GM12878 (cell line): ENCODE measurements at regions not wholly inside any gene's neighbourhood (a gene's known extent, or its start where the extent isn't known, plus 50 kb on each side); places are given as distances from the start of the nearest gene placed in this dataset.

ENCODE experiments used
- ATAC-seq: fragments of 200-7000 bp; cut with Tn5 transposase; 3 replicates; pipeline ENCODE4 v1.9.1; 2020; ENCODE audit warnings: mild to moderate bottlenecking, moderate library complexity
- BruUV-seq: library from RNA; stranded (reverse); fragments of 400-500 nt; replicated peaks from 2 replicates; lab custom pipeline; 2021; lab: Mats Ljungman, UMichigan
- CTCF ChIA-PET: fragments of 300-600 bp; sonication (Branson Sonifier 250); formaldehyde crosslinking; extraction: SDS; loops from one replicate; lab custom pipeline; 2021; ENCODE audit warnings: inconsistent platforms; lab: Yijun Ruan, JAX
- POLR2A ChIA-PET: fragments of 350-600 bp; formaldehyde crosslinking; extraction: SDS; loops from one replicate; lab custom pipeline; 2021; ENCODE audit warnings: inconsistent platforms; lab: Charles Lee
- RAD21 ChIA-PET: fragments of 300-600 bp; sonication (Branson Sonifier 250); formaldehyde crosslinking; loops from one replicate; lab custom pipeline; 2023; ENCODE audit warnings: antibody characterized with exemption; ENCODE audit not compliant: unreplicated experiment; lab: Charles Lee
- SMC1A ChIA-PET: fragments of 300-600 bp; sonication (Branson Sonifier 250); formaldehyde crosslinking; loops from one replicate; lab custom pipeline; 2023; ENCODE audit not compliant: unreplicated experiment, uncharacterized antibody; lab: Charles Lee
- DNase-seq: peaks from one replicate; pipeline ENCODE4 v3.0.0-alpha.2; 2011; ENCODE audit warnings: low read depth, low spot score
- FAIRE-seq: peaks from 3 replicates; lab custom pipeline; 2011; peaks lifted over from hg19 to GRCh38; lab: Jason Lieb, UNC
- H2AFZ ChIP-seq: 2 replicates; pipeline ENCODE4 v1.6.0; 2011; ENCODE audit warnings: low read depth, low read length, control low read depth; ENCODE audit not compliant: control insufficient read depth
- H3K27ac ChIP-seq: 2 replicates; pipeline ENCODE4 v1.5.1; 2011; ENCODE audit warnings: control low read depth; ENCODE audit not compliant: control insufficient read depth, insufficient read depth
- H3K27me3 ChIP-seq, 2 experiments: replicated peaks in 1 of 2; 2 replicates each; pipeline versions ENCODE4 v1.6.0 to v1.6.1; 2011; ENCODE audit warnings: low read length in 1 of 2; ENCODE audit not compliant: control insufficient read depth in 2 of 2, insufficient read depth in 2 of 2
- H3K36me3 ChIP-seq, 2 experiments: 2 replicates each; pipeline ENCODE4 v1.5.1; 2011; ENCODE audit warnings: low read length in 1 of 2; ENCODE audit not compliant: control insufficient read depth in 2 of 2, insufficient read depth in 2 of 2
- H3K4me1 ChIP-seq: 2 replicates; pipeline ENCODE4 v1.6.1; 2011; ENCODE audit warnings: mild to moderate bottlenecking, low read length, moderate library complexity, mixed read lengths; ENCODE audit not compliant: control insufficient read depth, insufficient read depth
- H3K4me2 ChIP-seq: 2 replicates; pipeline ENCODE4 v1.6.0; 2011; ENCODE audit warnings: control low read depth; ENCODE audit not compliant: control insufficient read depth, insufficient read depth
- H3K4me3 ChIP-seq: fragments of 200-600 bp; sonication (generic); 2 replicates; pipeline ENCODE4 v1.5.1; 2016
- H3K79me2 ChIP-seq: 2 replicates; pipeline ENCODE4 v1.6.0; 2011; ENCODE audit warnings: low read length; ENCODE audit not compliant: control insufficient read depth, insufficient read depth
- H3K9ac ChIP-seq: 2 replicates; pipeline ENCODE4 v1.8.0; 2011; ENCODE audit warnings: low read length, control low read depth, mixed read lengths; ENCODE audit not compliant: control insufficient read depth, insufficient read depth
- H3K9me3 ChIP-seq: replicated peaks from 3 replicates; pipeline ENCODE4 v1.5.1; 2011; ENCODE audit warnings: mild to moderate bottlenecking, low read length; ENCODE audit not compliant: control insufficient read depth, insufficient read depth
- H4K20me1 ChIP-seq: 2 replicates; pipeline ENCODE4 v1.6.0; 2011; ENCODE audit not compliant: control insufficient read depth, insufficient read depth
- BMI1 ChIP-seq: fragments of 450-650 bp; IDR thresholded peaks from 2 replicates; pipeline ENCODE4 v1.6.1; 2016; ENCODE audit warnings: mild to moderate bottlenecking, moderate library complexity, borderline replicate concordance
- EP300 ChIP-seq, 2 experiments: fragments of 150-350 bp in 1 of 2; IDR thresholded peaks; 2 replicates each; pipeline ENCODE4 v1.6.1; 2011 to 2012; ENCODE audit warnings: low read depth in 2 of 2, low read length in 2 of 2, borderline replicate concordance in 1 of 2, improper control_type of control experiment in 1 of 2, inconsistent platforms in 1 of 2; ENCODE audit not compliant: control insufficient read depth in 1 of 2
- HDGF ChIP-seq: fragments of 450-650 bp; IDR thresholded peaks from 2 replicates; pipeline ENCODE4 v1.6.1; 2016; ENCODE audit warnings: antibody characterized with exemption
- PAX5 ChIP-seq: IDR thresholded peaks from 2 replicates; pipeline ENCODE4 v1.6.1; 2011; ENCODE audit warnings: low read depth, low read length, borderline replicate concordance
- ZZZ3 ChIP-seq: IDR thresholded peaks from 2 replicates; pipeline ENCODE4 v1.6.1; 2011; ENCODE audit warnings: low read depth; ENCODE audit not compliant: control insufficient read depth, insufficient read length
- whole genome bisulfite sequencing: methylation state at CpG from one replicate; pipeline ENCODE4 v1.1.6; 2016; ENCODE audit warnings: low lambda C conversion rate; ENCODE audit not compliant: insufficient replicate concordance, insufficient coverage; ENCODE audit errors: missing lambda C conversion rate; 5-methylcytosine and 5-hydroxymethylcytosine counted together
- in situ Hi-C: fragments of 300-500 bp; cut with MboI; formaldehyde crosslinking; loops from 9 replicates; pipeline ENCODE4 v1.14.3; 2018; ENCODE audit warnings: mixed read lengths
- intact Hi-C: fragments of 100-400 bp; cut with micrococcal nuclease; formaldehyde crosslinking; loops from one replicate; pipeline ENCODE4 v1.14.2; 2022; ENCODE audit not compliant: unreplicated experiment
- TF ChIP-seq, protein P1 (sequence below): fragments of 450-650 bp; formaldehyde crosslinking; IDR thresholded peaks from 2 replicates; pipeline ENCODE4 v1.4.0; 2020; ENCODE audit warnings: mild to moderate bottlenecking, moderate library complexity

DNA sequence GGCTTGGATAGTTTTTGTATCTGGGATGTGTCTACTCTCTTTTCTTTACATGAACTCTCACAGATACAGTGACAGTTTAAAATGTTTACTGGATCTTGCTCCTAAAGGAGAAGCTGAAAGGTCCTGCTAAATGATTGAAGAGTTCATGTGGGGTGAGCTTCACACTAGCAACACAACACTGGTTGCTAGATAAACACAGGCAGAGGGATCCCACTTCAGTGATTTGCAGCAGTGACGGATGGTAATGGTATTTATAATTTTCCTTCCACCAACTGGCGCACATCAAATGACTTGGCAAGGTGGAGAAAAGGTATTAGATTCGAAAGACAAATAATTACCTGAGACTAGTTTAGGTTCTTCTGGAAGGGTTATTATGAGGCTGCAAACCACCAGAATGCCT lies 270.2 kb downstream of the TBX15 start (continued):
- TF ChIP-seq, protein P1, sequence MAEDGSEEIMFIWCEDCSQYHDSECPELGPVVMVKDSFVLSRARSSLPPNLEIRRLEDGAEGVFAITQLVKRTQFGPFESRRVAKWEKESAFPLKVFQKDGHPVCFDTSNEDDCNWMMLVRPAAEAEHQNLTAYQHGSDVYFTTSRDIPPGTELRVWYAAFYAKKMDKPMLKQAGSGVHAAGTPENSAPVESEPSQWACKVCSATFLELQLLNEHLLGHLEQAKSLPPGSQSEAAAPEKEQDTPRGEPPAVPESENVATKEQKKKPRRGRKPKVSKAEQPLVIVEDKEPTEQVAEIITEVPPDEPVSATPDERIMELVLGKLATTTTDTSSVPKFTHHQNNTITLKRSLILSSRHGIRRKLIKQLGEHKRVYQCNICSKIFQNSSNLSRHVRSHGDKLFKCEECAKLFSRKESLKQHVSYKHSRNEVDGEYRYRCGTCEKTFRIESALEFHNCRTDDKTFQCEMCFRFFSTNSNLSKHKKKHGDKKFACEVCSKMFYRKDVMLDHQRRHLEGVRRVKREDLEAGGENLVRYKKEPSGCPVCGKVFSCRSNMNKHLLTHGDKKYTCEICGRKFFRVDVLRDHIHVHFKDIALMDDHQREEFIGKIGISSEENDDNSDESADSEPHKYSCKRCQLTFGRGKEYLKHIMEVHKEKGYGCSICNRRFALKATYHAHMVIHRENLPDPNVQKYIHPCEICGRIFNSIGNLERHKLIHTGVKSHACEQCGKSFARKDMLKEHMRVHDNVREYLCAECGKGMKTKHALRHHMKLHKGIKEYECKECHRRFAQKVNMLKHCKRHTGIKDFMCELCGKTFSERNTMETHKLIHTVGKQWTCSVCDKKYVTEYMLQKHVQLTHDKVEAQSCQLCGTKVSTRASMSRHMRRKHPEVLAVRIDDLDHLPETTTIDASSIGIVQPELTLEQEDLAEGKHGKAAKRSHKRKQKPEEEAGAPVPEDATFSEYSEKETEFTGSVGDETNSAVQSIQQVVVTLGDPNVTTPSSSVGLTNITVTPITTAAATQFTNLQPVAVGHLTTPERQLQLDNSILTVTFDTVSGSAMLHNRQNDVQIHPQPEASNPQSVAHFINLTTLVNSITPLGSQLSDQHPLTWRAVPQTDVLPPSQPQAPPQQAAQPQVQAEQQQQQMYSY, result no peak
- TF ChIP-seq BMI1, result no peak
- TF ChIP-seq ZZZ3, result no peak

DNA sequence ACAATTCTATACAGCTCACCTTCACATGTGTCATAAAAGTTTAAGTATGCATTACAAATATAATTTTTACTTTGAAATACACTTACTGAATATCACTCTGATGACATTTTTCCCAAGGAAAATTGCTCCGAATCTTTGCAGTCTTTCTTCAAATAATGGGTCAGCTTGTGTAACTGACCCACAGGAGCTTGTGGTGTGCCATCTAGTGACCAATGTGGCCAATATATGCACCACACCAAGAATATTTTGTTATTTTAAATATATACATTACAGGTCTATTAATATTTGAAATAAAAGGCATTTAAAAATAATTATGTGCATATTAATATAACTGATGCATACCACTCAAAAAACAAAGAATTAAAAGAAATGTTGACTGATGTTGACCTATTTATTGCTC lies 271.4 kb downstream of the TBX15 start:
- in situ Hi-C loops, result no loop called here
- intact Hi-C loops, result no loop called here
- BruUV-seq, result no TSS peak
- H3K4me2 ChIP-seq, result no peak overlapping the region
- 4% methylated on average over 1 of the region's 1 CpG for WGBS
- ChIA-PET POLR2A (no interaction called here), RAD21 (interaction anchor here (1.2 to 1.3 kb wide), 2 partner anchors 412 to 565 kb away, joined by 3 read pairs; no protein-coding TSS in a partner anchor), CTCF (interaction anchor here (0.8 kb wide), 1 partner anchor 9 kb away, joined by 3 read pairs; no protein-coding TSS in a partner anchor), SMC1A (interaction anchor here (1.0 kb wide), 2 partner anchors 243 to 412 kb away, joined by 3 to 4 read pairs; no protein-coding TSS in a partner anchor)
- no peaks in the 10 kb centered on the region for H3K36me3 ChIP-seq
- no peaks in the 10 kb centered on the region for H3K79me2 ChIP-seq
- ATAC-seq (no peak), FAIRE-seq (no peak), DNase-seq (no peak)
- no peak overlapping the region for H3K9ac ChIP-seq
- H2AFZ ChIP-seq, result no peak overlapping the region
- no peak overlapping the region for H3K27ac ChIP-seq
- H3K9me3 ChIP-seq, result no peaks in the 10 kb centered on the region
- no peak overlapping the region for H3K4me3 ChIP-seq
- TF ChIP-seq EP300 (IDR thresholded peaks at IDR 0.05; ENCODE audit: borderline replicate concordance in 1 of 2, control insufficient read depth in 1 of 2, low read depth in 2 of 2, low read length in 2 of 2) (no peak), HDGF (no peak), PAX5 (no peak)
- no peaks in the 10 kb centered on the region for H3K27me3 ChIP-seq
- H3K4me1 ChIP-seq, result no peaks in the 10 kb centered on the region
- H4K20me1 ChIP-seq, result no peaks in the 10 kb centered on the region
